Activated naive CD4-positive, alpha-beta T cell treated with Interleukin-2 at 50 U/mL for 16 hours (primary cell): ENCODE measurements at regions not wholly inside any gene's neighbourhood (a gene's known extent, or its start where the extent isn't known, plus 50 kb on each side); places are given as distances from the start of the nearest gene placed in this dataset.
"Not testable (repeated sequence)": the region's sequence is repeated elsewhere in the genome, so short reads cannot be mapped to it uniquely, and the experiment has no call there.

ENCODE experiments used
- DNase-seq: peaks from one replicate; pipeline ENCODE4 v3.0.0-alpha.2; 2020

DNA sequence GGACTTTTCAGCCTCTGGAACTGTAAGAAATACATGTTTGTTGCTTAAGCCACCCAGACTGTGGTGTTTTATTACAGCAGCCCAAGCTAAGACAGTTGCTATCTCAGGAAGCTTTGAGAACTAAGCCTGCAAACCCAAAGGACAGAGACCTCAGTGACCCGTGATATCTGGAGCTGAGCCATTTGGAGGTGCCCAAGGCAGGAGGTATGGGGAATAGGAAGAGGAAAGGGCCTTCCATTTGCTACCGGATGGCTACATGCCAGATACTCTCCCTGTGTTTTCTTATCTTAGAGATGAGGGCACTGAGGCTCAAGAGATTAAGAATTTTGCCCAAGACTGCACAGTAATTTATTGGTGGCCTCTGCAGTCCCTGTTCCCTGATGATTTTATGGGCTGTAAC, 622.1 kb upstream of the CDH5 start:
- no peak for DNase-seq

DNA sequence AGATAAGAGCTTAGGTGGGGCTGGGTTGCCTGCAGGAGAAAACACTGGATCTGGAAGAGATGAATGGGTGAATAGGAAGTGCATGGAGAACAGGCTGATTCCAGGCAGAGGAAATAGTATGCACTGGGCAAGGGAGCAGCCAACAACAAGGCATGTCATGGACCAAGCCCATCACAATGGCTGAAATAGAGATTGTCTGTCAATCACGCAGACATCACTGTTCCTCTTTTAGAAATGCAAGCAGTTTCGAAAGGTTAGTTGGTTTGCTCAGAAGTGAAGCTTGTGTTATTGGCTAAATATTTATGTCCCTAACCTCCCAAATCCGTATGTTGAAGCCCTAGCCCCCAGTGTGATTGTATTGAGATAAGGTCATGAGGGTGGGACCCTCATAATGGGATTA, 621.7 kb upstream of the CDH11 start:
- DNase-seq: no peak

DNA sequence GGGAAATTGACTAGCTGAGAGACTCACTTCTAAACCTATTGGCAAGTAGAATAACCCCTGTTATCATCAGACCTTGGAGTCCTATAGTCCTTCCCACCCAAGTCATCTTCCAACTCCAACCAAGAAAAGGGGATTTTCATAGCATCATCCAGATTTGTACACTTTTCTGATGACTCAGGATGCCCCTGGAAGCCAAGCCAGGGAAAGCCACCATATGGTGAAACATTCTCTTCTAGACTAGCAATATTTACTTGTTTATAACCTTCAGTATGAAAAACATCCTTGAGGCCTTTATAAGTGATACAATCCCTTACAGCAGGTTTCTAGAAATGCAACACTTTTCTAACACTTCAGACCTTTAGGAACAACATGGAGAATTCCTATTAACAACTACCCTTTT, 618.8 kb upstream of the CDH11 start:
- DNase-seq: no peak

DNA sequence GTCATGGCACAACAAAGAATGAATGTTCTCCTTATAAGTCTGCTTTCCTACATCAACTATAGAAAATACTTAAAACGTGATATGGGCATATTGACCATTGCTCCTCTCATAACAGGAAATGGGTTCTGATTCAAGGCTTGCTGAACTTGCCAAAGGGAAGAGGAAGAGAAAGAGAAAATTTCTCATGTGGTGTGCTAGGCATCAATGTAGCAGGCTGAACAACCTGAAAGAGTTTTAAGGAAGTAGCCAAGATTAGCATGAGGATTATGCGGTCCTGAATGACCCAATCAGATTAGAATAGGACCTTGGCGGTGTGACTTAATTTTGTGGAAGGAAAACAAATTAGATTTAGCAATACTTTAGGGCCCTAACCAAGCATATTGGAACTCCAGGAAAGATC, 617.7 kb upstream of the CDH11 start:
- DNase-seq: no peak

DNA sequence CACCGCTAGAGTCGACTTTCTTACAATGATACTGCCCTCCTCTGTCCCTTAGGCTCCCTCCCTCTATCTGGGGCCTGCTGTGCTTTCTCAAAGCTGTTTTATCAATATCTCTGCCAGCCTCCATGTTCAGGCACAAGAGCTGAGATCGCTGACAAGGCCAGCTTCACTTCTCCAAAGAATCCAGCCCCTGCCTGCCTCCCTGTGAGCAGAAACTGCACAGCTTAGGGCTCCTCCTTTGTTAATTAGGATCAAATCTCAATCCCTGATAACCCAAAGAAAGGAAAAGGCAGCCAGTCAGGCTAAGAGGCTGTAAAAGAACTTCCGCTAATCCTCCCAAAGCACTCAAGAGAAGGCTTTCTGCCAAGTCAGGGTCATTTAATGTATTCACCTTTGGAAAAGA, 616.0 kb upstream of the CDH11 start:
- no peak for DNase-seq

DNA sequence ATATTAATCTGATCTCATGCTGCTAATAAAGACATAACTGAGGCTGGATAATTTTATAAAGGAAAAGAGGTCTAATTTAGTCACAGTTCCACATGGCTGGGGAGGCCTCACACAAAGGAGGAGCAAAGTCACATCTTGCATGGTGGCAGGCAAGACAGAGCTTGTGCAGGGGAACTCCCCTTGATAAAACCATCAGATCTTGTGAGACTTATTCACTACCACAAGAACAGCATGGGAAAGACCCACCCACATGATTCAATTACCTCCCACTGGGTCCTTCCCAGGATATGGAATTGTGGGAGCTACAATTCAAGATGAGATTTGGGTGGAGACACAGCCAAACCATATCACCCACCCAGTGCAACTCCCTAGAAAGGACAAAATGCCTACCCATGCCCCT, 613.8 kb upstream of the CDH11 start:
- not testable (repeated sequence) for DNase-seq

DNA sequence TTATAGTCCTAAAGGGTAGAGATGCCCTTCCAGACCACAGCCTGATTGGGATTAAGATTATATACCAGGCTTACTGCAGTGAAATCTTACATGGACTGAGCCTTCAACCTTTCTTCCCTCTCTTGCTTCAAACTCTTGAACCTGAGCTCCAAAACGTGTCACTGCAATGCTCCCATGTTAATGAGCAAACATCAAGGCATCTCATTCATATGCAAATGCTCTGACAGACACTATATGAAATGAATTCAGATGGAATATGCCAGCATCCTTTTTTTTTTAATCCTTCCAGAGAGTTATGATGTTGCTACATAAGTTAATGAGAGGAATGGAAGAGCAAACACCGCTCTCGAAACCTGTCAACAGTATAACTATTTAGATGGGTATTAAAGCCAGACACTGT, 611.9 kb upstream of the CDH11 start:
- DNase-seq: no peak

DNA sequence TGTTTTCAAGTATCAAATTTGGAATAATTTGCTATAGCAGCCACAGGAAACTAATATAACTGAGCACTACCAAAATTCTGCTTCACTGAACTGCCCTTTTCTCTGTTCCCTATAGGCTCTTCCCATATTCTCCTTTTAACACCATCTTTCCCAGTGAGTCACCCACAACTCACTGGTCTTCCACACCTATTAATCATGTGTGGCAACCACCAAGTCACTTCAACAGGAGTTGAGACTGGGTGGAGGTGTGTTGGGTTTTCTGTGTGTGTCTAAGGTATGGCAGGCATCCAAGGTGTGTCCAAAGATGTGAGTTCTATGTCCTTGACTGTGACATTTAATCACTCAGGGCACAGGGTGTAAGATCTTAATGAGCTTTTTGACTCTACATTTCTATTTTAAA, 610.0 kb upstream of the CDH11 start:
- no peak for DNase-seq

DNA sequence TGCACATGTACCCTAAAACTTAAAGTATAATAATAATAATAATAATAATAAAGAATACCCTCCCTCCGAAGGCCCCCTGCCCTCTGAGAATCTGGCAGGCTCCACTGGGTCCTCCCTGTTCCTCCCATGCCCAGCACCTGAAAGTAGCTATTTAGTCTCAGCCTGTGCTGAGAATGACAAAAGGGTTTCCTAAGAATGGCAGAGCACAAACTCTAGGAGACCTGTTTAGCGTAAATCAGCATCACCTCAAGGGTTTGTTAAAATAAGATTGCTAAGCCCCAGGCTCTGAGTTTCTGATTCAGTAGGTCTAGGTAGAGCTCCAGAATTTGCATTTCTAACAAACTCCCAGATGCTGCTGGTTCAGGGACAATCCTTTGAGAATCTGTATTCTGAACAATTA, 606.8 kb upstream of the CDH11 start:
- no peak for DNase-seq

DNA sequence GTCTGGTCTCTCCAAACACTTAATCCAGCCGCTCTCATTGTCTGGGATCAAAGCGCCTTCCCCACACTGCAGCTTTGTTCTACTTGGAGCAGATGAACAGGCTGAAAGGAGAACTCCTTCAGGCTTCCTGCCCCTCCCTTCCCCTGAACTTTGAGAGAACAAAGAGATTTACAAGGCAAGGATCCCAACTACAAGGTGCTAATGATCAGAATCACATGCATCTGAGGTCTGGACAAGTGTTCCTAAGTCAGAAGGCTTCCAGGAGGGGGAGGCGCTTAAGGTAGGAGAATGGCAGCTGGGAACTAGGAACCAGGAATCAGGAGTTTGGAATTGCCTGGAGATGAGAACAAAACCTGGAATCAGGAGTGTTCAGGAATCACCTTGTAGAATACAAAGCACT, 606.3 kb upstream of the CDH11 start:
- DNase-seq: no peak

DNA sequence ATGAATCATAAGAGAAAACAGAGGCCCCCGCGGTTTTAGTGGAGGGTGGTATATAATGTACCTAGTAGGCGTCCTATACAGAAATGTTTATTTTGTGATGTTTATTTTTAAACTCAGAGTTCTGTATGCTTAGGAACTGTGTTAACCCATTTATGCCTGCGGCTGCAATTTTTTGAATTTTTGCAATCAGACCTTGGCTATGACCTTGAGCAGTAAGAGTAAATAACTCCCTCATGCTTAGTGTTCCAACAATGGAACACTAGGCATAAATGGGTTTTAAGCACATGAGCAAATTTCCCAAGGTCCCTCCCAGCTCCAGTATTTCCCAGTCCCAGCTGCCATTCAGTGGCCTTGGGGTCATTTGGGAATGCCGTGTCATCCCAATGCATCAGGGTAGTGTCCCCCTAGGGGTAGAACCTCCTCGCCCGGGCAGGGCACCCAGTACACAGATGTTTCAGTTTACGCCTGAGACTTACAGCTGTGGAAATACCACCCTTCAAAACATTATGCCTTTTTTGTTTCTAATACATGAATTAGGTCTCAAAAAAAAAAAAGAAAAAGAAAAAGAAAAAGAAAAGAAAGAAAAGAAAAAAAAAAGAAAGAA, 605.8 kb upstream of the CDH11 start:
- DNase-seq: no peak

DNA sequence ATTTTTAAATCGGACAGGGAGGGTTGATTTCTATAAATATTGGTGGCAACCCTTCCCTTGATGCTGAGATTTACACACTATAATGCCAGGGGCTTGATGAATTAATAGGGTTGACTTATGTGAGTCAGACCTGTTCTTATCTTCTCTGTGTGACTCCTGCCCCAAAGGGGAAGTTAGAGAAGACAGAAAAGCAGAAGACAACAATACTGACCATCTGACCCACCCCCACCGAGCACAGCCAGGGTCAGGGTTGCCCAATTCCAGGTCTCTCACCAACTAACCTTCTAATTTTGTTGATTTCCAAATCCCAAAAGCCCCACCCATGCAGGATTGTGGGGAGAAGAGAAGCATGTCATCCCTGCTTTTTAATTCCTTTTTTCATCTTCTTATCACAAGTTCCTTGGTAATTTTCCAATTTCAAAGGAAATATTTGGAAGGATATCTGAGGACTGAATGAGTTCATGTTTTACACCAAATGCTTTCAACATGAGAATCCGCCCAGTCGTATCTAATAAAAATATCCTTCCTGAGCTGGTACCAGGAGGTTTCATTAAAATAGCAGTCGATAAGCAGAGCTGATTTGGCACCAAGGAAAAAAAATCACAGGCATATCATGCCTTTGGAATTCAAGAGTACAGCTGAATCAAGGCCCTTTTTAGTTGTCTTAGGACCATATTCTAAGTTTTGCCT, 603.4 kb upstream of the CDH11 start:
- DNase-seq: no peak

DNA sequence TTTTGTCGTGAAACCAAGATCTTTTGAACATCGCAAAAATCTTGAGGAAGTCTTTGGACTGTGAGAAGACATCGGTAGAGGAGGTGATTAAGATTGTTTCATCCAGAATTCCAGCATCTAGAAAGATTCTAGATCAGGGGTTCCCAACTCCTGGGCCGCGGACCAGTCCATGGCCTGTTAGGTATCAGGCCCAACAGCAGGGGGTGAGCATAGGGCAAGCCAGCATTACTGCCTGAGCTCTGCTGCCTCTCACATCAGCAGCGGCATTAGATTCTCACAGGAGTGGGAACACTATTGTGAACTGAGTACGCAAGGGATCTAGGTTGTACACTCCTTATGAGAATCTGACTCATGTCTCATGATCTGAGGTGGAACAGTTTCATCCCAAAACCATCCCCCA, 600.6 kb upstream of the CDH11 start:
- no peak for DNase-seq

DNA sequence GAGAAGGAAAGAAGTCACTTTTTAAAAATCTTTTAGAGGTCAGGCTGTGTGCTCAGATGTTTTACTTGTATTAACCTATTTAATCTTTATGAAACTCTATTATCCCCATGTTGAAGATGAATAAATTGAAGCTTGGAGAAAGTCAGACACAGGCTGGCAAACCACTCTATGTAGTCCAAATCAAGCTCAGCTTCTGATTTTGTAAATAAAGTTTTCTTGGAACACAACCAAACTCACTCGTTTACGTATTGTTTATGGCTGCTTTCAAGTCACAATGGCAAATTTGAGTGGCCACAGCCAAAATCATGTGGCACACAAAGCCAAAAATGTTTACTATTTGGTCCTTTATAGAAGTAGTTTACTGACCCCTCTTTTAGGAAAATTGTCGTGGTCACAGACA, 596.0 kb upstream of the CDH11 start:
- DNase-seq: no peak

DNA sequence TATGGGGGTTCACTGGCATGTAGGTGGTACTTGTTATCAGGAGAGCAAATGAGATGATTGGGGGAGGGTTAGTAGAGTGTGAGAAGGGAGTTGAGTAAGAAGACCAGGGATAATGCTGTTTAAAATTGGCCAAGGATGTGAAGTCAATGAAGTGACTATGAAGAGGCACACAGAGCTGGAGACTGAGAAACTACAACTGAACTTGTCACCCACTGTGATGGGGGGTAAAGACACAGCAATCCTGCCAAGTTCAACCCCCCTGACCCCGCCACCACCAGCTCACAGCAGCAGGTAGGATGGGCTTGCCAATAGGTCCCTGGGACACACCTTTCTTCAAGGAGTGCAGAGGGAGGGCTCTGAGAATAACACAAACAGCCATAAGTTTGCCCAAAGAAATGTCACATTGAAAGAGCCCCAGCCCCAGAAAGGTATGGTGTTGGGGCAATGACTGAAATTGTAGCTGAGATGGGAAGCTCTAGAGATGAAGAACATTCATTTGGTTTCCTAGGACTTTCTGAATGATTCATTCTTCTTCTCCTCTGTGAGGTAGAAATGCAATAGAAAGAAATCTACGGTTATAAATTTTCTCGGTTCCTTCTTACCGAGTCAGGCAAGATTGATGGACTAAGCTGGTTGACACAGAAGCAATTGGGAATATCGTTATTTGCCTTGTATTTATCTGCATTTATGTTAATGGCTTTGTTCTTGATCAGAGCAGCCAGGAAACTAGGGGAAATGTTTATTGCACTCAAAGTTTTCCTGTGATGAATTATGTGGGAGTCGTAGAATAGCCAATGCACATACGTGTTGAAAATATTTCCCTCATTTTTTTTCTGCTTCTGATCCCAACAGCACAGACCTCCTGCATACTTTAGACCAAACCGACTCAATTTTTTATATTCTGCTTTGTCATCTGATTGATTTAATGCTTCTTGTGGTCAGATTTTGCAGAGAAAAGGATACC, 595.2 kb upstream of the CDH11 start:
- DNase-seq: no peak

DNA sequence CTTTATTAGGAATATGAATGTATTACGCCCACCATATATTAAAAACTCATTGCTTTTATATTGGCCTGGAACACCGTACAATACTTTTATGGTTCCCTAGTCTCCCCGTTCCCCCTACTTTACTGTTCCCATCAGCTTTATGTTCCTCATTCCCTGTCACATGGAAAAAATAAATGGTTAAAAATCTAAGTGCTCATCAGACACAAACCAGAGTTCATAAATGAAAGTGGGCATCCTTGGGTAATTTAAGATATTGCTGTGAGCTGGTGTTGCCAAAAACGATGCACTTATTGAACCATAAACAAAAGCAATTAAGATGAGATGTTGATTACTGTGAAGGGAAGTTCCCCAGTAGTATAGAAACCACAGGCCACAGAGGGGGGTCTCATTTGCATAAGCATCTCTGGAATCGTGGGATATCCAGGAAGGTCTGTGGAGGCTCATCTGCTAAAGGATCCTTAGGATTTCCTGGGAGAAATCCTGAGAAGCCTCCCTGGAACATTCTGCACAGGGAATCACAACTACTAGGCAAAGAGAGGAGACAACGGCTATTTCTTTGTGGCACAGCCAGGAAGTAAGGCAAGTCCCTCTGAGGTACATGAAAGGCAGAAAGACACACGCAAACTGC, 591.4 kb upstream of the CDH11 start:
- DNase-seq: no peak

DNA sequence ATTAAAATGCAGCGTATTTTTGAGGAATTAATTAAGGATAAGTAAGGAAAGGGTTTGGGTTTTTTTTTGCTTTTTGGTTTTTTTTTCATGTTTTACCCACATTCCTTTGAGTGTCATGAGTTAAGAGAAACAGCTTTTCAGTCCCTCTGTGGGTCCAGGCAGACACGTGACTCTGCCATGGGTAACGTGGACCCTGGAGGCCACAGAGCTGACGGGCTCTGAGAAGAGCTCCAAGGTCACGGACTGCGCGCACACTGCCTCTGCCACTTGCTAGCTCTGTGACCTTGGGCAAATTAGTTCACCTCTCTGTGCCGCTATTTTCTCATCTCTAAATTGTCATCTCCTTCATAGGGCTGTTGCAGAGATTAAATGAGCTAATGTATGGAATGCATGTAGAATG, 588.2 kb upstream of the CDH11 start:
- DNase-seq: no peak

DNA sequence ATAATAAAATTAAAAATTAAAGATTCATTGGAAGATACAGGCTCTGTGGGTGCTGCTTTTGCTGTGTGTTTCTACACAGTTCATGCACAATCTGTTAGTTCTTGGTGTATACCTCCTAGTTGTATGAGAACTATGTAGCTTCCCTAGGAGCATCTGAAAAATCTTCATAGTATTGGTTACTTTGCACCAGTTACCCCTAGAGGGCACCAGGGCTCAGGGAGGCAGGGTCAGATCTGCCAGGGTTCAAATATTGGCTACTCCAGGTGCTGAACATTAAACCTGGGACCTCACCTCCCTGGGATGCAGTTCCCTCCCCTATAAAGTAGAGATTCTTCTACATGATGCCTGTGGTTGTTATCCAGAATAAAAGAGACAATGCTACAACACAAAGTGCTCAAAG, 583.0 kb upstream of the CDH11 start:
- no peak for DNase-seq

DNA sequence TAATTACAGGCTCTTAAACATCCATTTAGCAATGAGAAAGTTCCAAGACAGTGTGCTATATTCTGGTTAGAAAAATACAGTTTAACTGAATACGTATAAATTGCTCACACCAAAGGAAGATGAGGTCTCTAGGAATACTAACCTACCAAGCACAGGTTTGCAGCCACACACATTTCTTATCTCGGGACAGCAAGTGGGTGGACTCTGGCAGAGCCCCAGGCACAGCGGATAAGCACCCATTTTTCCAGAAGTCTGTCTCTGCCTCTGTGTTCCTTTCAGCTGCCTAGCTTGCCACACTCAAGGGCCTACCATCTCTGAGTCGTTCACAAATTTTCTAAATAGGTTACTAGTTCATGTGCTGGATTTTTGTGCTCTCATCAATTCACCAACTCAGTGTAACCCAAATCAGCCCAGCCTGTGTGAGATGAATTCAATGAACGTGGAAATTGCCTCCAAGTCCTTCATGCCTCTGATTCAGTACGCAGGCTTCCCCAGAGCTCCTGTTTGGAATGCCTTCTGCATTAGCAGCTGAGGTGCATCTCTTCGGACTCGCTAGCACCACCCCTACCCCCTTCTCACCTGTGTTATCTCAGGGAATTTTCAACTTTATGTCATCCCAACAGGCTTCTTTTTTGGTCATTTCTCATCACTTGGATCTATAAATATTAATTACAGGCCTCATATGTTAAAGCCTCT, 581.0 kb upstream of the CDH11 start:
- no peak for DNase-seq

DNA sequence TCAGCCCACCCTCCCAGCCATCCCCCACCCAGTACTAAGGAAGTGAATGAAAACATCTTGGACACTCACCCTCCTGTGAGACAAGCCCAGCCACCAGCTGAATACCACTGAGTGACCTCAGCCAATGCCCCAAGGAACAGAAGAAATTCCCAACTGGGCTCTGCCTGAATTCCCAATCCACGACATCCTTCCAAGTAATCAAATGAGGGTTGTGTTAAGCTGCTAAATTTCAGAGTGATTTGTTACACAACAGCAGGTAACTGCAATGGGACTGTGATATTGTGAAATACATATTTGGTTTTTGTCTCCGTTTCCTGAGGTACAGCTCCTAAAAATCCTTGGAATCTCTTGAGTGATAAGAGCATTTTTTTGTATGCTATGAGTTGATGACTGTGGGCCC, 578.7 kb upstream of the CDH11 start:
- no peak for DNase-seq

DNA sequence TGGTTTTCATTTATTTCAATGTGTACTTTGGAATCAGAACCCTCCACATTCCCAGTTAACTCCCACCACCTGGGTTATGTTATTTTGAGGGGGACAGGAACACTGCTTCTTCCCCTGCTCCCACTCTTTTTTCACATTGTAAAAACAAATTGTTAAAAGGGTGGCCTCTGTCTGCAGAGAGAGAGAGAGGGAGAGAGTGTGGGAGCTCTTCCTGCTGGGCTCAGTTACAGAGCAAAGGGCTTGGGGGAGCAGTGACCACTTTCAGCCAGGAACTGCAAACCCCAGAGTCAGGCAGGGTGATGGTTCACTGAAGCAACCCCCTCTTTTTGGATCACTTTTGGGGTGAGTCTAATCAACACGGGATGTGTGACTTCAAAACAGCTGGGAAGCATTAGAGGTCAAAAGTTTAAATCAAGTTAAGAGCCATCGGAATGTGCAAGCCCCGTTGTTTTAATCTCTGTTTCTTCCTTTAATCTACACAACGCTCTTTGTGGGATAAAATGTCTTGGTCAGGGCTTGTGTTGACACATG, 577.0 kb upstream of the CDH11 start:
- no peak for DNase-seq

DNA sequence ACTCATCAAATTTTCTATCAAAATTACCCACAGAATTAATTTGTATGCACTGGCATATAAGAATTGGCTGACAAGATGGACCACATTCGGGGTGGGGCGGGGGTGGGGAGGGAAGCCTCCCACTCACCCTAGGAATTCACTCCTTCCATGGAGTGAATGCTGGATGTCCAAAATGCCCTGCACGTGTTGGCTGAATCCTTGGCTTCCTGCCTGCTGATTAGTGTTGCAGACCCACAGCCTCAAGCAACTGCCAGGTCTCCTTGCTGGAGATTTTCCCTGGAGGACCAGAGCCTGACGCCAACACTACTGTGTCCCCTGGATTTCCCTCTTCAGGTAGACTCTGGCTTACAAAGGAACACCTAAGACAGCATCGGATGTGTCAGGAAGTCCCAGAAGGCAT, 575.7 kb upstream of the CDH11 start:
- DNase-seq: no peak

DNA sequence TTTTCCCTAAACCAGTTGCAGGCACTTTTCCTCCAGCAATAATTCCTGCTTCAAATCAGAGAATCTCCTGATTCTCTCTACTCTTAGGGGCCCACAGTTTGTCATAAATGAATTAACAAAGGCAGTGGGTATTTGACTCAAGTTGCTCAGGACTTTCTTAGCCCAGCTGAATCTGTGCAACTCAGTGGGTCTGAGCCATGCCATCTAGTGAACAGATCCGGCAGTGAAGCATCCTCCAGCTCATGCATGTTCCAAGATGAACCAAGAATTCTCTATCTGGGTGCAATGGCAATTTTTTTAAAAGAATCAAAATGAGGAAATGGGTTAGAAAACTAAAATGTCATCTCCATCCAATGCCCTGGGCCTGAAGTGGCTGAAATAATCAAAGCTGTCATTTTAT, 575.2 kb upstream of the CDH11 start:
- DNase-seq: no peak
